SH-SY5Y (cell line): ENCODE measurements at regions not wholly inside any gene's neighbourhood (a gene's known extent, or its start where the extent isn't known, plus 50 kb on each side); places are given as distances from the start of the nearest gene placed in this dataset.

Experiments used
- GATA2 ChIP-seq: IDR thresholded peaks from 2 replicates; pipeline ENCODE4 v1.6.1; 2011; ENCODE audit warnings: mild to moderate bottlenecking, low read depth, low read length
- GATA3 ChIP-seq: IDR thresholded peaks from 2 replicates; pipeline ENCODE4 v1.6.1; 2011; ENCODE audit warnings: low read depth, mild to moderate bottlenecking, low read length, moderate library complexity

DNA sequence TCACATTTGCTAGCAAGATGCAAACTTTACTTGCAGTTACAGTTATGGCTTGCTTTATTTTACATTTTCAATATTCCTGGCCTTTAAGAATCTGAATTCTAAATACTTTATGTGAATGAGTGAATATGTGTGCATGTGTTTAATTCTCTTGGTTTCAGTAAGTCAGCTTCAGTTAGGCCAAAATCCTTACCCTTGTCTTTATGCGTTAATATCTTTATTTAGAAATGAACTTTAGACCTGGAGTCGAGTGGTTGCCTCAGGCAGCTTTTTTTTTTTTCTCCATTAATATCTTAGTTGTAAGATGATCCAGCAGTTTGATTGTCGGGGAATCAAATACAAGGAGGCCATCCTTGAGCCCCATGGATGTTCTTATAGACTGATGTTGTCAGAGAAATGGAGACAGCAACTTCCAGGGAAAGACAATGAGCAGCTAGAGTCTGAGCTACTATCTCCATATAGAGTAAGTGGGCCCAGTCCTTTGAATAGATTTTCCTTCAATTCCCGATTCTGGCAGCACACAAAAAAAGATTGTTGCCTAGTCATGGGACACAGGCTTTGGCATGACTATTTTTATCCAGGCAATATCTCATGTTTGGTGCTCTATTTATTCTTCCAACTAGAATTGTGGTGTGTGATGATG lies 398.0 kb downstream of the DHX35 start:
- TF ChIP-seq GATA2 (no peak), GATA3 (no peak)
